Skeletal muscle tissue (tissue), 3 donors: ENCODE measurements at regions not wholly inside any gene's neighbourhood (a gene's known extent, or its start where the extent isn't known, plus 50 kb on each side); places are given as distances from the start of the nearest gene placed in this dataset.

ENCODE experiments used
- H3K27ac ChIP-seq: one replicate; pipeline ENCODE4 v1.7.0; 2013; ENCODE audit warnings: mild to moderate bottlenecking, low read depth, low read length, inconsistent platforms
- H3K27me3 ChIP-seq, 3 donors: one replicate each; pipeline ENCODE4 v1.7.0; 2013; ENCODE audit warnings: low read length in 3 of 3; ENCODE audit not compliant: control insufficient read depth in 3 of 3, insufficient read depth in 3 of 3
- H3K36me3 ChIP-seq, 3 donors: one replicate each; pipeline ENCODE4 v1.7.0; 2013; ENCODE audit warnings: low read length in 3 of 3; ENCODE audit not compliant: control insufficient read depth in 3 of 3, insufficient read depth in 3 of 3
- H3K4me1 ChIP-seq, 3 donors: one replicate each; pipeline ENCODE4 v1.7.0; 2013; ENCODE audit warnings: low read length in 3 of 3, mild to moderate bottlenecking in 3 of 3; ENCODE audit not compliant: control insufficient read depth in 3 of 3, insufficient read depth in 3 of 3
- H3K4me3 ChIP-seq, 3 donors: one replicate each; pipeline ENCODE4 v1.7.0; 2013; ENCODE audit warnings: low read length in 3 of 3
- H3K9ac ChIP-seq, 3 donors: one replicate each; pipeline ENCODE4 v1.7.0; 2013; ENCODE audit warnings: low read length in 3 of 3, mild to moderate bottlenecking in 3 of 3, moderate library complexity in 2 of 3, low read depth in 1 of 3
- H3K9me3 ChIP-seq, 3 donors: one replicate each; pipeline ENCODE4 v1.7.0; 2013; ENCODE audit warnings: low read length in 3 of 3; ENCODE audit not compliant: control insufficient read depth in 3 of 3
- donor health status: Osteomylitis.

DNA sequence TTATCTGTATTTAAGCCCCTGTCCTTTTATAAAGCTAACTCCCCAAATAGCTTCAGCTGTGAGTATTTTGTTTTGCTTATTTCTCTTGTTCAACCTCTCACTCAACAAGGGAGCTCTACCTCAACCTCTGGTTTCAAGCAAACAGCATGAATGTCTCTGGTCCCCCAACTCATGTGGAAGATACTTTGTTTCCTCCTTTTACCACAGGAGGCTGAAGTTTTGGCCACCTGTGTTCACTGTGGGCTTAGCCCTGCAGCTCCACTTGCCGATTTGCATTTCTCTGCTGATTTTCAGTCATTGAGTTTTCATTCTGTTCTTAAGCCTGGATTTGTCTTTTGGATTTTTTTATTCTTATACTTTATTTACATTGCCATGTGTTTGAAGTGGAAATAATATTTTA, 613.1 kb downstream of the USP25 start:
- Histone ChIP-seq H3K9me3 (no peaks in the 10 kb centered on the region), H3K27me3 (no peaks in the 10 kb centered on the region), H3K4me1 (no peaks in the 10 kb centered on the region), H3K36me3 (no peaks in the 10 kb centered on the region), H3K27ac (no peak overlapping the region), H3K9ac (no peak overlapping the region), H3K4me3 (no peak overlapping the region)

DNA sequence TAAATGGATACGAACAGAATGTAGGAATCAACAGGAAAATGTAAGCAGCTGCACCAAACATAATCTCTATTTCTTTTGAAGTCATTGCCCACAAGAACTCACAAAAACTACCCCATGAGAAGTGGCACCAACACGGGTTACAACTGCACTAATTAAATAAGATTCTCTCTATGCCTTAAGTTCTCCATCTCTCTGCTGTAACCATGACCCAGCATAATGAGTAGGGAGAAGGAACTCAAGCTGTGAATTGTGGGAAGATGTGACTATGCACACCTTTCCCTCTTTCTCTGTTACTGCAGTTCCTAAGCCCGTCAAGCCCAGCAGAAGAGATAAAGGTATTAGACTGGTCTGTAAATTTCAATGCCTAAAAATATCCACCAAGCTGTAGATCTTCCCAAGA, 614.0 kb downstream of the USP25 start:
- no peaks in the 10 kb centered on the region for H3K36me3 ChIP-seq
- H3K27ac ChIP-seq, result no peak overlapping the region
- H3K27me3 ChIP-seq, result no peaks in the 10 kb centered on the region
- no peaks in the 10 kb centered on the region for H3K4me1 ChIP-seq
- H3K9ac ChIP-seq, result no peak overlapping the region
- H3K9me3 ChIP-seq, result no peaks in the 10 kb centered on the region
- H3K4me3 ChIP-seq, result no peak overlapping the region

DNA sequence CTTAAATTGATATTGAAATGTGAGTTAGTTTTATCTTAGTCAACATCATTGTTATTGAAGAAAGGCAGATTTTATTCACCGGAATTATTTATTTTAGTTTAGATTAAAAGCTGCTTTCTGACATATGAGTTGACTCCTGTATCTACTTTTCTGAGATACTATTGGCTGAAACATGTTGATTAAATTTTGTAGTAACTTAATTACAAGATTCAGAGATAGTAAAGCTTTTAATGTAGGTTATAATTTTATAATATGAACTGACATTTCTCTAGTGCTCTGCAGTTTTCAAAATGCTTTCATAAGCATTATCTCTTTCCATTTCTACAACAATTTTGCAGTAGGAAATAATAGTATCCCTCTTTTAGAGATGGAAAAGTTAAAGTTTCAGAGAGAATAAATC, 616.0 kb downstream of the USP25 start:
- no peaks in the 10 kb centered on the region for H3K27me3 ChIP-seq
- H3K9me3 ChIP-seq, result no peaks in the 10 kb centered on the region
- H3K4me3 ChIP-seq, result no peak overlapping the region
- no peaks in the 10 kb centered on the region for H3K36me3 ChIP-seq
- no peaks in the 10 kb centered on the region for H3K4me1 ChIP-seq
- no peak overlapping the region for H3K9ac ChIP-seq
- no peak overlapping the region for H3K27ac ChIP-seq

DNA sequence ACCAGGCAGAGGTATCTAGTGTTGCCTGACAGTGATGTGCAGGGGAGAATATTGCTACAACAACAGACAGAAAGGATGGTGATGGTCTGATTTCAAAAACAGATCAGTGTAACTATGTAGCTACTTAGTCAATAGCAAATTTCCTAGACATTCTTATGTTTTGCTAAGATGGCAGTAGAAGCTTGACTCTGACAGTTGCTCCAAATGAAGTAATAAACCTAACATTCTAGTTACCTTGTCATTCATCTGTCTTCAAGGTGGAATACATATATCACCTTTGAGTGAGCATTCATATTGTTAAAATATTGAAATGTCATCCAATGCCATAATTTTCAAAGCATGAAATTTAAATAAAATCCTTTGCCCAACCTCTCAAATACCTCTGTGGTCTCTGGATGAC, 617.4 kb downstream of the USP25 start:
- no peaks in the 10 kb centered on the region for H3K4me1 ChIP-seq
- H3K36me3 ChIP-seq, result no peaks in the 10 kb centered on the region
- H3K4me3 ChIP-seq, result no peak overlapping the region
- H3K9ac ChIP-seq, result no peak overlapping the region
- no peaks in the 10 kb centered on the region for H3K9me3 ChIP-seq
- no peaks in the 10 kb centered on the region for H3K27me3 ChIP-seq
- H3K27ac ChIP-seq, result no peak overlapping the region

DNA sequence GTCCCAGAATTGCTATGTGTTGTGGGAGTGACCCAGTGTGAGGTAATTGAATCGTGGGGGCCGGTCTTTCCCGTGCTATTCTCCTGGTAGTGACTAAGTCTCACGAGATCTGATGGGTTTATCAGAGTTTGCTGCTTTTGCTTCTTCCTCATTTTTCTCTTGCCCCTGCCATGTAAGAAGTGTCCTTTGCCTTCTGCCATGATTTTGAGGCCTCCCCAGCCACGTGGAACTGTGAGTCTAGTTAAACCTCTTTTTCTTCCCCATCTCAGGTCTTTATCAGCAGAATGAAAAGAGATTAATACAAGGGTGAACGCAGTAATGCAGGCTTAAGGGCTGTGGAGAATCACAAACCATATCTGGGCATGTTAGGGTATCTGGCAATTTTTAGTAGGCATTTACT, 624.0 kb downstream of the USP25 start:
- Histone ChIP-seq H3K4me3 (no peak overlapping the region), H3K27me3 (no peaks in the 10 kb centered on the region), H3K36me3 (no peaks in the 10 kb centered on the region), H3K4me1 (no peaks in the 10 kb centered on the region), H3K9ac (no peak overlapping the region), H3K9me3 (no peaks in the 10 kb centered on the region), H3K27ac (no peak overlapping the region)

DNA sequence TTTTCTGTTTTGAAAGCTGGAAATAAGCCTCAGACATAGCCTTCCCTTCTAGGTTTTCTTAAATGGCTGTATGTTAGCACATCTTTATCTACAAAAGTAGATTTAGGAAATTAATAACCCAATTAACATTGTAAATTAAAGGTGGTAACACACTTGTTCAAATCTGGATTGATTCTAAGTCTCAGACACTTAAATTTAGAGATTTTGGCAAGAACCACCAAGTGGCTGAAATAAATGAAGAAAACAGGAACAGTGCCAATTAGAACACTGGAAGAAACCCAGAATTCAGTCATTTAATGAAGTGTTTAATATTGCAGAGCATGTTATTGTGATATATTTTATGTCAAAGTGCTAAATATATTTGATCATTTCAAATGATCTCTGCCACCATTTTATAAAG, 628.2 kb downstream of the USP25 start:
- H3K4me3 ChIP-seq, result no peak overlapping the region
- no peaks in the 10 kb centered on the region for H3K27me3 ChIP-seq
- H3K27ac ChIP-seq, result no peak overlapping the region
- no peaks in the 10 kb centered on the region for H3K4me1 ChIP-seq
- no peaks in the 10 kb centered on the region for H3K9me3 ChIP-seq
- no peaks in the 10 kb centered on the region for H3K36me3 ChIP-seq
- no peak overlapping the region for H3K9ac ChIP-seq

DNA sequence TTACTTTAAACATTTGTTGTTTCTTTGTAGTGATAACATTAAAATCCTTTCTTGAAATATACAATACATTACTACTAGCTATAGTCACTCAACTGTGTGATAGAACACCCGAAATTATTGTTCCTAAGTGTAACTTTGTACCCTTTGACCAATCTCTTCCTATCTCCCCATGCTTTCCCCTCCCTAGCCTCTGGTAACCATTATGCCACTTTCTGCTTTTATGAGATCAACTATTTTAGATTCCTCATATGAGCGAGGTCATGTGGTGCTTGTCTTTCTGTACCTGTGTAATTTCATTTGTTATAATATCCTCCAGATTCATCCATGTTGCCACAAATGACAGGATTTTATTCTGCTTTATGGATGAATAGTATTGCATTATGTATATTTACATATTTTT, 629.0 kb downstream of the USP25 start:
- H3K27ac ChIP-seq, result no peak overlapping the region
- no peak overlapping the region for H3K4me3 ChIP-seq
- no peaks in the 10 kb centered on the region for H3K36me3 ChIP-seq
- no peaks in the 10 kb centered on the region for H3K27me3 ChIP-seq
- H3K4me1 ChIP-seq, result no peaks in the 10 kb centered on the region
- H3K9ac ChIP-seq, result no peak overlapping the region
- H3K9me3 ChIP-seq, result no peaks in the 10 kb centered on the region

DNA sequence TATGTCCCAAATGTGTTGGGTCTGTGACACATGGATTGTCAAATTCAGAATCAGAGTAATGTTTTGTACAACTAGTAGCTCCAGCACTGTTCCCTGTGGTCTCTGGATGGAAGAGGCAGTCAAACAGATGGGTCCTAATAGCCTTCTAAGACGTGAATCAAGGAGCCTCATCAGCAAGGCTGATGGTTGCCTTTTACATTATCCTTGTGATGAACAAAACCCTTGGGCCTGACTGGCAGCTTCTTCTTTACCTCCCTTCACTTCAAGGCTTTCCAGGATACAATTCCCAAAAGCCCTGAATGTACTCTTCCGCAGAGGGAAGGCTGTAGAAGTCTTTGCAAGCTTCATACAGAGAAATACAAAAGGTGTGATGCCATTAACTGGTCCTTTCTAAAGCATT, 633.3 kb downstream of the USP25 start:
- no peaks in the 10 kb centered on the region for H3K9me3 ChIP-seq
- no peak overlapping the region for H3K9ac ChIP-seq
- no peaks in the 10 kb centered on the region for H3K27me3 ChIP-seq
- no peaks in the 10 kb centered on the region for H3K4me1 ChIP-seq
- H3K36me3 ChIP-seq, result no peaks in the 10 kb centered on the region
- H3K27ac ChIP-seq, result no peak overlapping the region
- no peak overlapping the region for H3K4me3 ChIP-seq

DNA sequence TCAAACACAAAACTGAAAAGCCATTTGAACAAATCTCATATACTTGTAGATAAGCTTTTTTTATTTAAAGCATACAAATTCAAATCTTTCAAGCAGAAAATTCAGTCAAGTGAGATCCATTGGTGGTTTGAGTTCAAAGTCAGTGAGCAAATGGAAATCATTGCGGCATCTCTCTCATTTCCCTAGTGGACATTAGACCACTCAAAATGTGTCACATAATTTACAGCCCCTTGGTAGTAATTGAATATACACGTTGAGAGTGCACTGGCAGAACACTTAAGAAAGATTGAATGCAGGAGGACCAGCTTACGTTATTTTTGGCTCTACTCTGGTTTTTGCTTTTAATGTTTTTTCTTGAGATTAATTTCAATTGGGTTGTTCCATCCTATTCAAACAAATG, 633.7 kb downstream of the USP25 start:
- Histone ChIP-seq H3K9me3 (no peaks in the 10 kb centered on the region), H3K4me1 (no peaks in the 10 kb centered on the region), H3K36me3 (no peaks in the 10 kb centered on the region)

DNA sequence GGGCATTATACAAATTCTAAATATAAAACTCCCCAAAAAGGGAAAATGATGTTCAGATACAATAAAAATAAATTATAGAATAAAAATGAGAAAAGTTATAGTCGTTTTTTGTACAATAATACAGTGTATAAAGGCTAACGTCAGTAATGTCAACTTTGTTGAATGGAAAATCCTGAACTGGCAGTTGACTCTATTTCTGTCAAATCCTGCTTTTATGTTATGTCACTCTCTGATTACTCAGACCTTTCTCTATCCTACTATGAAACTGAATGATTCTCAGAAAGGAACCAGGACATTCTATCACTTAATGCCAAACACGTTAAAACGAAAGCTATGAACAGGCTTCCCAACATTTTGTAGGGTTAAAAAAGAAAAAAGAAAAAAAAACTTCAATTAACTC, 636.4 kb downstream of the USP25 start:
- H3K36me3 ChIP-seq, result no peaks in the 10 kb centered on the region
- no peaks in the 10 kb centered on the region for H3K27me3 ChIP-seq
- H3K9me3 ChIP-seq, result no peaks in the 10 kb centered on the region
- H3K9ac ChIP-seq, result no peak overlapping the region
- no peak overlapping the region for H3K4me3 ChIP-seq
- H3K27ac ChIP-seq, result no peak overlapping the region
- H3K4me1 ChIP-seq, result peaks cover 0 to 9% (median 0%) of the 10 kb centered on the region in 3 donors

More for the DNA sequence above, 633.7 kb downstream of the USP25 start:
- H3K27ac ChIP-seq, result no peak overlapping the region
- no peak overlapping the region for H3K9ac ChIP-seq
- no peaks in the 10 kb centered on the region for H3K27me3 ChIP-seq
- no peak overlapping the region for H3K4me3 ChIP-seq

DNA sequence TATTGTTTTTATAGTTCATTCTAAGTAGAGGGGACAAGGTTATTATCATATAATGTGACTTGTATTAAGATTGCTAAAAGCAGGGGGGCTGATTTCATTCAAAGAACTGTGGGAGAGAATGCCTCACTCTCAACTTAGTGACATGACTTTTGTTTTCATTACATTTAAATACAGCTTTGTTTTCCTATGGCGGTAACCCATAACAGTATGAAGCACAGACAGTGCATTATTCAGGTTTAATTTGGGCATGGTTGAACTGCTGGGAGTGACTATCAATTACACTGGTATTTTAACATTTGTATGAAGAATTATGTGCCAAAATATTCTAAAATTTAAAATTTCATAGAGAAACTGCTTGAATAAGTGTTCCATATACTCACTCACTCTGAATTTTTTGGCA, 637.3 kb downstream of the USP25 start:
- Histone ChIP-seq H3K9me3 (no peaks in the 10 kb centered on the region), H3K36me3 (no peaks in the 10 kb centered on the region), H3K4me3 (no peak overlapping the region), H3K9ac (no peak overlapping the region), H3K27me3 (no peaks in the 10 kb centered on the region), H3K4me1 (peaks cover 0 to 9% (median 0%) of the 10 kb centered on the region in 3 donors), H3K27ac (no peak overlapping the region)
